NT2/D1 (cell line): ENCODE measurements at regions not wholly inside any gene's neighbourhood (a gene's known extent, or its start where the extent isn't known, plus 50 kb on each side); places are given as distances from the start of the nearest gene placed in this dataset.

Experiments used
- SUZ12 ChIP-seq: IDR thresholded peaks from 2 replicates; pipeline ENCODE4 v1.6.1; 2011; ENCODE audit not compliant: insufficient read length, insufficient read depth; ENCODE audit errors: extremely low read depth
- ZNF274 ChIP-seq: IDR thresholded peaks from 2 replicates; pipeline ENCODE4 v1.6.1; 2011; ENCODE audit warnings: mild to moderate bottlenecking, low read depth, low read length

DNA sequence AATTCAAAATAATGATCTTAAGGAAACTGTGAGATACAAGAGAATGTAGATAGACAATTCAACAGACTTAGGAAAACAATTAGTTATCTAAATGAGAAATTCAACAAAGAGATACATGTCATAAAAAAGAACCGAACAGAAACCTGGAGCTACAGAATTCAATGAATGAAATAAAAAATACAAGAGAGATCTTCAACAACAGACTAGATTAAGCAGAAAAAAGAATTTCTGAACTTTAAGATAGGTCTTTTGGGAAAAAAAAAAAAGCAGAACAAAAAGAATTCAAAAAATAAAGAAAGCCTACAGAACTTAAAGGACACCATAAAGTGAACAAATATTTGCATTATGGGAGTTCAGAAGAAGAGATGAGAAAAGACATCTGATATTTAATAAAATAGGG lies 129.1 kb upstream of the FOXK1 start:
- TF ChIP-seq ZNF274 = no peak
- no peak for TF ChIP-seq SUZ12
